ENCODE measurements at regions not wholly inside any gene's neighbourhood (a gene's known extent, or its start where the extent isn't known, plus 50 kb on each side); places are given as distances from the start of the nearest gene placed in this dataset.

GRCh38 chr6:170208182-170208601 is 82.7 kb downstream of the DLL1 start:
- Histone ChIP-seq H3K4me1 (no peaks in the 10 kb centered on the region), H3K9me3 (no peaks in the 10 kb centered on the region), H3K36me3 (no peaks in the 10 kb centered on the region), H3K27me3 (no peaks in the 10 kb centered on the region), H3K27ac (no peak overlapping the region), H3K4me3 (no peak overlapping the region)
- peak in 1 of 2 donors; percentile 44 for DNase-seq (ENCODE audit: low spot score in 2 of 2)
- TF ChIP-seq CTCF (IDR thresholded peaks at IDR 0.05) = no peak
- intact Hi-C loops (cut with DNase I) = no loop called here

GRCh38 chr6:170207586-170208181 is 83.2 kb downstream of the DLL1 start:
- Histone ChIP-seq H3K27me3 (no peaks in the 10 kb centered on the region), H3K4me3 (no peak overlapping the region), H3K36me3 (no peaks in the 10 kb centered on the region), H3K4me1 (no peaks in the 10 kb centered on the region), H3K9me3 (no peaks in the 10 kb centered on the region), H3K27ac (no peak overlapping the region)
- no peak for TF ChIP-seq CTCF (IDR thresholded peaks at IDR 0.05)
- DNase-seq (ENCODE audit: low spot score in 2 of 2) = no peak
- intact Hi-C loops (cut with DNase I) = no loop called here

DNA sequence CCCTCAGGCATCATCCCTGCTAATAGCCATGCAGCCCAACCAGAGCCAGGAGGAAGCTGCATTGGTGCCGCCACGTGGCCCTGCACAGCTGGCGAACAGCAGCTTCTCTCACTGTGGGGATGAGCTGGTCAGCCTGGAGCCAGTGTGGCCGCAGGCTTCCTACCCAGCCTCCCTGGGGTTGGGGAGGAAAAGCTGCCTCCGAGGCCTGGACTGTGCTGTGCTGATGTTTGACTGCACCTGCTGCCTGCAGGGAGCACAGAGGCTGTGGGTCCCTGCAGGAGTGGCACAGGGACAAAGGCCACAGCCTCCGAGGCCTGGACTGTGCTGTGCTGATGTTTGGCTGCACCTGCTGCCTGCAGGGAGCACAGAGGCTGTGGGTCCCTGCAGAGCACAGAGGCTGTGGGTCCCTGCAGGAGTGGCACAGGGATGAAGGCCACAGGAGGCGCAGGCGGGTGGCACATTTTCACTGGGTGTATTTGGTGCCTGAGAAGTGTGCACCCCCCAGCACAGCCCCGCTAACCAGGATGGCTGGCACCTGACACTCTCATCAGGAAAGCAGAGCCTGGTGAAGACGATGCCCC is 83.9 kb downstream of the DLL1 start:
- Histone ChIP-seq H3K27ac (no peak overlapping the region), H3K36me3 (no peaks in the 10 kb centered on the region), H3K4me1 (no peaks in the 10 kb centered on the region), H3K27me3 (no peaks in the 10 kb centered on the region), H3K9me3 (no peaks in the 10 kb centered on the region), H3K4me3 (no peak overlapping the region)
- no peak for DNase-seq (ENCODE audit: low spot score in 2 of 2)
- no peak for TF ChIP-seq CTCF (IDR thresholded peaks at IDR 0.05)
- intact Hi-C loops (cut with DNase I) = no loop called here

GRCh38 chr6:170206317-170206621 is 84.6 kb downstream of the DLL1 start:
- Histone ChIP-seq H3K4me1 (no peaks in the 10 kb centered on the region), H3K27ac (no peak overlapping the region), H3K4me3 (no peak overlapping the region), H3K36me3 (no peaks in the 10 kb centered on the region), H3K27me3 (no peaks in the 10 kb centered on the region), H3K9me3 (no peaks in the 10 kb centered on the region)
- no peak for TF ChIP-seq CTCF (IDR thresholded peaks at IDR 0.05)
- DNase-seq (ENCODE audit: low spot score in 2 of 2) = no peak
- intact Hi-C loops (cut with DNase I) = no loop called here

- intact Hi-C loops (cut with DNase I) = no loop called here
- DNase-seq (ENCODE audit: low spot score in 2 of 2) = peak in 1 of 2 donors; percentile 56
- Histone ChIP-seq H3K4me1 (no peaks in the 10 kb centered on the region), H3K9me3 (no peaks in the 10 kb centered on the region), H3K27ac (no peak overlapping the region), H3K27me3 (no peaks in the 10 kb centered on the region), H3K36me3 (no peaks in the 10 kb centered on the region), H3K4me3 (no peak overlapping the region)
- no peak for TF ChIP-seq CTCF (IDR thresholded peaks at IDR 0.05)
Measured at GRCh38 chr6:170205534-170206316, 85.2 kb downstream of the DLL1 start.
